Lower leg skin (tissue), 4 donors: ENCODE measurements at regions not wholly inside any gene's neighbourhood (a gene's known extent, or its start where the extent isn't known, plus 50 kb on each side); places are given as distances from the start of the nearest gene placed in this dataset.

Experiments used
- DNase-seq, 2 donors: peaks; one replicate each; pipeline ENCODE4 v3.0.0-alpha.2; 2019; ENCODE audit warnings: low spot score in 2 of 2
- H3K4me3 ChIP-seq: fragments of 200-600 bp; sonication (generic); 2 replicates; pipeline ENCODE4 v1.5.1; 2017; ENCODE audit warnings: mild to moderate bottlenecking, low read depth; ENCODE audit not compliant: poor library complexity, severe bottlenecking
- POLR2A ChIP-seq, 2 donors: fragments of 450-650 bp; IDR thresholded peaks; one replicate each; pipeline ENCODE4 v1.6.1; 2016 to 2017; ENCODE audit warnings: antibody characterized with exemption in 2 of 2, mild to moderate bottlenecking in 1 of 2, moderate library complexity in 1 of 2
- WGBS, 2 donors: methylation state at CpG; one replicate each; pipeline ENCODE4 v1.1.5; 2018; 5-methylcytosine and 5-hydroxymethylcytosine counted together
- intact Hi-C: fragments of 100-400 bp; cut with DNase I; formaldehyde crosslinking; loops from one replicate; pipeline ENCODE4 v1.15.0; 2023; ENCODE audit warnings: low total_unique reads
- TF ChIP-seq, protein P1 (sequence below), 3 donors: fragments of 450-650 bp; IDR thresholded peaks; one replicate each; pipeline ENCODE4 v1.5.1; 2016; ENCODE audit warnings: antibody characterized with exemption in 3 of 3, mild to moderate bottlenecking in 3 of 3, moderate library complexity in 2 of 3

DNA sequence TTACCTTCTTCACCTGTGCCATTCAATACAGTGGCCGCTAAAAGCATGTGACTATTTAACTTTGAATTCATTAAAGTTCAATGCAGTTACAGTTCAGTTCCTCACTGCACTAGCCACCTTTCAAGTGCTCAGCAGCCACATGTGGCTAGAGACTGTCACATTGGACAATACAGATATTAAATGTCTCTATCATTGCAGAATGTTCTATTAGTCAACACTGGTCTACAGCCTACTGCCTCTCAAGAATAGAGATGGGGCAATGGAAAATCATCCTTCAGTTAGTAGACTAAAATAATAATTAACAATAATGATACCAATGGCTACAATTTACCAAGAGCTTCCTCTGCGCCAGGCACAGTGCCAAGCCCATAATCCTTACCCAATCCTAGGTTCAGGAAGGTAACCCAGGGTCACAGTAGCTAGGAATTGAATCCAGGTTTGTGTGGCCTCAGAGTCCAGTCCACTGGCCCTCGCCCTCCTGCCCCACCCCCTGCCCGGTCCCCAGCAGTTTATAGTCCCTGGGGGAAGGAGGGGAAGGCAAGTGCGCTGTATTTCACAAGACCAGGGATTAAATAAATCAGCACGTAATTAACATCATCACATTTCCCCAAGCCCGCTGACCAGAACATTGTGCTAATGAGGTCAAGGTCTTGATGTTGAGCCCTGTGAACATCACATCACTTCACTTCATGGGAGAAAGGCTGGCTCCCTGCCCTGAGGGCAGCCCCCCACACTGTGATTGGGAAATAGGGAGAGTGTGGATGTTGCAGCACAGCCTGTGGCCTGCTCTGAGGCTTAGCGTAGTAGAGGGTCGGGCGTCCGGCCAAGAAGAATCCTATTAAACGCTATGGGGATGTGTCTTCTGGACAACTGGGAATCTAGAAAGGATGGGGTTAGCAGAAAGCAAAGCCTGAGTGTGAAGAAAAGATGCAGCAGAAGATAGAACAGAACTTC is 147.2 kb downstream of the VEGFA start:
- DNase-seq, result peak; percentile 44 to 92
- 72 to 76% methylated on average over 12 of the region's 12 CpGs for WGBS, 2 donors
- no peak overlapping the region for H3K4me3 ChIP-seq
- TF ChIP-seq POLR2A (IDR thresholded peaks at IDR 0.05), result no peak
- TF ChIP-seq, protein P1, sequence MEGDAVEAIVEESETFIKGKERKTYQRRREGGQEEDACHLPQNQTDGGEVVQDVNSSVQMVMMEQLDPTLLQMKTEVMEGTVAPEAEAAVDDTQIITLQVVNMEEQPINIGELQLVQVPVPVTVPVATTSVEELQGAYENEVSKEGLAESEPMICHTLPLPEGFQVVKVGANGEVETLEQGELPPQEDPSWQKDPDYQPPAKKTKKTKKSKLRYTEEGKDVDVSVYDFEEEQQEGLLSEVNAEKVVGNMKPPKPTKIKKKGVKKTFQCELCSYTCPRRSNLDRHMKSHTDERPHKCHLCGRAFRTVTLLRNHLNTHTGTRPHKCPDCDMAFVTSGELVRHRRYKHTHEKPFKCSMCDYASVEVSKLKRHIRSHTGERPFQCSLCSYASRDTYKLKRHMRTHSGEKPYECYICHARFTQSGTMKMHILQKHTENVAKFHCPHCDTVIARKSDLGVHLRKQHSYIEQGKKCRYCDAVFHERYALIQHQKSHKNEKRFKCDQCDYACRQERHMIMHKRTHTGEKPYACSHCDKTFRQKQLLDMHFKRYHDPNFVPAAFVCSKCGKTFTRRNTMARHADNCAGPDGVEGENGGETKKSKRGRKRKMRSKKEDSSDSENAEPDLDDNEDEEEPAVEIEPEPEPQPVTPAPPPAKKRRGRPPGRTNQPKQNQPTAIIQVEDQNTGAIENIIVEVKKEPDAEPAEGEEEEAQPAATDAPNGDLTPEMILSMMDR (IDR thresholded peaks at IDR 0.05), result no peak
- intact Hi-C loops, result no loop called here

DNA sequence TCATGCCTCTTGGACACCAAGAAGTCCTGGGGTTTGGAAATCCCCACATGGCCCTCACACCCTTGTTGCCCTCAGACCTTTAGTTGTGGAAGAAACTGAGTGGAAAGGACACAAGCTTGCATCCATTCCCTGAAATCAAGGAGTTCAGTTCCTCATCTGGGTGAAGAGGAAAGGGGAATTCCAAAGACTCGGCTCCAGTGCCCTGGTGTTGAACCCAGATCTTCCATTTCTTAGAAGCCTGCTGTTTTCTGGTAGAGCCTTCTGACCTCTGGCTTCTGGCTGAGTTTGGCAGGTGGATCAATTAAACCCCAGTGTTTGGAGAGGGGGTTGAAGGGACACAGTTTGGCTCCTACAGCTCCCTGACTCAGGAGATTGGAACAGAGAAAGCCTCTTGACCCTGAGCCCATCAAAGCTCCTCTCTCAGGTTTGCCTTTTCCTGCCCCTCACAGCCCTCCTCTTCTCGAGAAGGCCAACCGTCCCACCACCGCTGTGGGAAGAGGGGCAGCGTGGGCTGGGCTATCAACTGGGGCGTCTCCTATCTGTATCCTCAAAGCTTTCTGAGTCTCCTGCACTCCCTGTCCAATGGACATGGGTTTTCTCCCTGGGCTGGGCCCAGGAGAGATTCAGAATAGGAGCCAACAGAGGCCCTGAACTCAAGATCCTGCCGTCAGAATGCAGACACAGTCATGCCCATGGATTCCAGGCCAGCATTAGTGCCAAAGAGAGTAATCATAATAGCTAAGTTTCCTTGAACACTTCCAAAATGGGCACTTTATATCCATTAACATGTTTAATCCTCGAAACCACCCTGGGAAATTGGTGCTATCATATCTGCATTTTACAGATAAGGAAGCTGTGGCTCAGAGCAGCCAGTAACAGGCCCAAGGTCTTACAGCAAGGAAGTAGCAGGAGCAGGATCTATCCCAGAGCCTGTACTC is 146.2 kb downstream of the VEGFA start:
- DNase-seq, result no peak
- H3K4me3 ChIP-seq, result no peak overlapping the region
- WGBS, 2 donors, result 83 to 88% methylated on average over 8 of the region's 8 CpGs
- intact Hi-C loops, result no loop called here
- TF ChIP-seq POLR2A (IDR thresholded peaks at IDR 0.05), result no peak
- TF ChIP-seq, protein P1 (IDR thresholded peaks at IDR 0.05), result no peak

DNA sequence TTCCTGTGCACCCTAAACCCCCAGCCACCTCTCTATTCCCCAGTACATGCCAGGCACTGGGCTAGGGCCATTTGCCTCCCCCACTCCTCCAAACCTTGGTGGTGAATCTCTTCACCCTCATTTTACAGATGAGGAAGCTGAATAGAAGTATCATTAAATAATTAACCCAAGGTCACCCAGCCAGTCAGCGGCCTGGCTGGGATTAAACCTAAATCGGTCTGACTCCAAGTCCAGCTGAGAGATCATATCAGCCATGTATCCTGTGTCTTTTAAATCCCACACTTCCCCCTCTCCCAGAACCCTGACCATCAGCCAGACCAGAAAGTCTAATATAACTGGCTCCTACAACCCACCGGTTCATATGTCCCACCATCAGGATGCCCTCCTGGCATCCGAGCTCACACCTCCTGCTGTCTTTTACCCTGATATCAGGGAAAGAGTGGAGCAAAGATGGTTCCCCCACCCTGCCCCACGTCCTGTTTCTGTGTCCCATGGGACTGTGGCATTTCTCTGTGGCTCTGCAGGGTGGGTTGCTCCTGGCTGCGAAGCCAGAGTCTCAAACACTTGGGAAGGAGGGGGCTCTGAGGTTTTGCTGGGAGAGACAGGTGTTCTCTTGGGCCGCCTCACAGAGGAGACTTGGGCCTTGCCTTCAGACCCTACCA is 145.3 kb downstream of the VEGFA start:
- no peak for DNase-seq
- 94 to 95% methylated on average over 7 of the region's 7 CpGs for WGBS, 2 donors
- intact Hi-C loops, result no loop called here
- no peak overlapping the region for H3K4me3 ChIP-seq
- TF ChIP-seq, protein P1 (IDR thresholded peaks at IDR 0.05), result no peak
- TF ChIP-seq POLR2A (IDR thresholded peaks at IDR 0.05), result no peak

DNA sequence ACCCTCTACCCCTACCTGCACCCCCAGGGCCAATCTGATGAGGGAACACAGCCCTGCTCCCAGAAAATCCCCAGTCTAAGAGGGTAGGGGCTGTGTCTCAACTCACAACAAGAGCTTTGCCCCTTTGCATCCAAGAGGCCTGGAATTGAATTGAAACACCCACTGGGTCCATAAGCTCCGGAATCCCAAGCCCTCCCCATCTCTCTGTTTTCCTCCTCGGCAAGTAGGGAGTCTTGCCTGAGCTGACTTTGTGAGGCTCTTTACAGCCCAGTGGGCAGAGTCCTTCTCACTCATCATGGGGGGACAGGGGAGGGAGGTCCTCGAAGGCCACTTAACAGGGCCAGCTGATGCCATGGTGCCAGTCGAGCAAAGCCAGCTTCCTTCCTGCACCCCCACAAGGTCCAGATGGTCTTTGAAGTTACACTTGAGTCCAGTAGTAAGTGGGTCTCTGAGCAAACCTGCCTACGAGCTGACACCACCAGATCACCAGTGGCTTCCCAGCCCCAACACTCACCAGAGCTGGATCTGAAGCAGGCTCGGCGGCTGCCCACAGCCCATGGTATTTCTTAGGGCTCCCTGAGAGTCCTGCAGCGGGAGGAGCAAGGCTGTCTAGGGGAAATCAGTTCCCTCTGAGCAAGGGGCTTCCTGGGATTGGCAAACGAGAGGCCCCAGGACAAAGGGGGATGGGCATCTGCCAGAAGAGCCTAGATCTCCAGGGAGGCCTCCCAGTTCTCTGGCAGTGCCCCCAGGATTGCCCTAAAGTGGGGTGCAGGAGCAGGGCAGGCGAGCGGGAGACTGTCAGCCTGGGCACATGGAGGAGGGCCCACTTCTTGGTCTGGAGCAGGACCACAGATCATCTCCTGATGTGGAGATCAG is 144.5 kb downstream of the VEGFA start:
- no peak for DNase-seq
- intact Hi-C loops, result no loop called here
- WGBS, 2 donors, result 89 to 92% methylated on average over 7 to 11 of the region's 11 CpGs
- H3K4me3 ChIP-seq, result no peak overlapping the region
- TF ChIP-seq, protein P1 (IDR thresholded peaks at IDR 0.05), result no peak
- no peak for TF ChIP-seq POLR2A (IDR thresholded peaks at IDR 0.05)
